Amygdala (tissue), 56 donors: ENCODE measurements at regions not wholly inside any gene's neighbourhood (a gene's known extent, or its start where the extent isn't known, plus 50 kb on each side); places are given as distances from the start of the nearest gene placed in this dataset.
A peak's percentile ranks its signal among the peaks of the same experiment; 100 is the strongest.
"Not testable (repeated sequence)": the region's sequence is repeated elsewhere in the genome, so short reads cannot be mapped to it uniquely, and the experiment has no call there.

ENCODE experiments used
- DNase-seq, 56 donors: peaks; one replicate each; lab custom pipeline; 2025; lab: John Stamatoyannopoulos, UW

DNA sequence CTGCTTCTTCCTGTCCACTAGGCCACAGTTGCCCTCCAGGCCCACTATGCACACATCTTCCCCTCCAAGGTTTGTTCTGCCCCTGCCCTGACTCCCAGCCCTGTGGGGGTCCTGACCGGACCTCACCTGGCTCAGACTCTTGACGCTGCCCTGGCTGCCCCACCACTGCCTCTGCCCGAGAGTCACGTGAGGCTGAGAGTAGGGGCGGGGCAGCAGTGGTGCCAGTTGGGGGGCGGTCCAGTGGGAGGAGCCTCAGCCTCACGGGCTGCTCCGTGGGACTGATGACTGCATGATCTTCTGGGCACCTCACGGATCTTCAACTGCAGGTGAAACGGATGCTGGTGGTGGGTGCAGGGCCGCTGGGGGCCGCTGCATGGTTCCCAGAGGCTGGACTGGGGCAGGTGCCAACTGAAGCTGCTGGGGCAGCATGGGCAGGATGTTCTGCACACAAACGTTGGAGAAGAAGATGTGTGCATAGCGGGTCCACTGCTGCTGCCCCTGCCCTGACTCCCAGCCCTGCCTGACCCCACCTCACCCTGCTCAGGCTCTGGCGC lies 77.6 kb downstream of the HHIPL2 start:
- not testable (repeated sequence) for DNase-seq

DNA sequence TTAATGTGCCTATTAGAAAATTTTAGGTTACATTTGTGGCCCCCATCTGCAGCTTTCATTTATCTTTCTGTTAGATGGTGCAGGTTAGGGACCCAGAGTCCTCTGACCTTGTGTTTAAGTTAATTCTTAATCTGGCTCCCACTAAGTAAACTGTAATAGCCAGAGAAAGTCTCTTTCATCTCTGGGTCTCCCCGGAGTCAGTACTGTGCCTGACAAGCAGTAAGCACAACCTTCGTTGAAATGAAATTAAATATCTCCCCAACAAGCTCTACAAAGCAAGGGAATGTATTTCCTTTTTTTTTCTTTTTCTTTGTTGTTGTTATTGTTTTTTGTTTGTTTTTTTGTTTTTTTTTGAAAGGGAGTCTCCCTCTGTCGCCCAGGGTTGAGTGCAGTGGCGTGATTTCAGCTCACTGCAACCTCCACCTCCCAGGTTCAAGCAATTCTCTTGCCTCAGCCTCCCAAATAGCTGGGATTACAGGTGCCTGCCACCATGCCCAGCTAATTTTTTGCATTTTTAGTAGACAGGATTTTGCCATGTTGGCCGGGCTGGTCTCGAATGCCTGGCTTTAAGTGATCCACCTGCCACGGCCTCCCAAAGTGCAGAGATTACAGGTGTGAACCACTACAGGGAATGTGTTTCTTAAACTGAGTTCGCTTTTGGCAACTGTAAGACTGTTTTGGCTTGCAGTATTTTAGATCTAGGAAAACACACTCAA lies 81.6 kb downstream of the HHIPL2 start:
- no peak for DNase-seq

GRCh38 chr1:222465211-222466041 lies 82.5 kb downstream of the HHIPL2 start:
- peak; percentile 24 to 97 (median 78) for DNase-seq

GRCh38 chr1:222464841-222465210 lies 83.1 kb downstream of the HHIPL2 start:
- DNase-seq: peak in 41 of 56 donors; percentile 5 to 81 (median 33)

- no peak for DNase-seq
Measured at GRCh38 chr1:222463059-222463730, 84.7 kb downstream of the HHIPL2 start.

DNA sequence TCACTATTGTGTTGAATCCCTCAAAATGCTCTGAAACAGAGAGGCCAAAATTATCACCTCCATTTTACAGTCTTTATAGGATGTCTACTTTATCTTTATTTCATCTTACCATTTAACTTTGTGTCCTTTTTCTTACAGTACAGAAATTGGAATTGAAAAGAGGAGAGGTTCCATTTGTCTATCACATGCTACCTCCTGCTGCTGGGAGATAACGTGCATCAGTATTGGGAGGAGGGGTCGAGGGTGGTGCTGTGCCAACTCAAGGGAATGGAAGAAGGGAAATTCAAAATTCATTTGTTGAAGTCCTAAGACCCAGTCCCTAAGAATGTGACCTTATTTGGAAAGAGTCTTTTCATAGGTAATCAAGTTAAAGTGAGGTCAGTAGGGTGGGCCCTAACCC lies 85.3 kb downstream of the HHIPL2 start:
- DNase-seq: no peak

DNA sequence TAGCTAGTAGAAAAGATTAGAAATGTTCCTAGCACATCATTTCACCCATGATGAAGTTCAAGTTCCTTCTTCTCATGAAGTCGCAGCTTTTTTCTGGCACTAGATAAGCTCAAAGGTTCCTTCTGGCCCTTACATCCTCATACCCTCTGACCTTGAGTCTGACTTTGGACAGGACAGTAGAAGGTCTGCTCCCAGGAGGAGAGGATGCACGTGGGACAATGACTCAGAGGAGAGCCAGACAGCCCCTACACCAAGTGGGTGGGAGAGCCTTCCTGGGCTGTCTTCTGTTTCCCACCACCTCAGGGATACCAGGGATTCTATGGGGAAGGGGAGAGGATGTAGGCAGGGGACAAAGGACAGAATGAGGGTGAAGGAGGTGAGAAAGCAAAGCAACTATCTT lies 86.0 kb downstream of the HHIPL2 start:
- no peak for DNase-seq

DNA sequence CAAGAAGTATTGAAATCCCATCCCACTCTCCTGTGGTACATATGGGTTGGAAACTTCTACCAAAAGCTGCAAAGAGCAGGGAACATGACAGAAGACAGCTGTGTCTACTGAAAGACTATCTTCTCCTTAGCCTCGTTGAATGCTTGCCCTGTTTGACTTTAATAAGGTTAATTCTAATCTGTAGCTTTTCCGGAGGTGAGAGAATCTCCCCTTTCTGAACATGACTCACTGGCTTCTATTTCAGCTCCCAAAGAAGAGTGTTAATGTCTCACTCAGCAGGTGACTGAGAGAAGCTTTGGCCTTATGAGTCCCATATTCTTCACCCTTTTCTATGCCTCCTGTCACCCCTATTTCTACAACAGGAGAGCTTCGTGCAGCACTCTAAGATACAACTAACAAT lies 88.3 kb downstream of the HHIPL2 start:
- no peak for DNase-seq

GRCh38 chr1:222457513-222457912 lies 90.4 kb downstream of the HHIPL2 start:
- DNase-seq: no peak

GRCh38 chr1:222457084-222457483 lies 90.8 kb downstream of the HHIPL2 start:
- no peak for DNase-seq

DNA sequence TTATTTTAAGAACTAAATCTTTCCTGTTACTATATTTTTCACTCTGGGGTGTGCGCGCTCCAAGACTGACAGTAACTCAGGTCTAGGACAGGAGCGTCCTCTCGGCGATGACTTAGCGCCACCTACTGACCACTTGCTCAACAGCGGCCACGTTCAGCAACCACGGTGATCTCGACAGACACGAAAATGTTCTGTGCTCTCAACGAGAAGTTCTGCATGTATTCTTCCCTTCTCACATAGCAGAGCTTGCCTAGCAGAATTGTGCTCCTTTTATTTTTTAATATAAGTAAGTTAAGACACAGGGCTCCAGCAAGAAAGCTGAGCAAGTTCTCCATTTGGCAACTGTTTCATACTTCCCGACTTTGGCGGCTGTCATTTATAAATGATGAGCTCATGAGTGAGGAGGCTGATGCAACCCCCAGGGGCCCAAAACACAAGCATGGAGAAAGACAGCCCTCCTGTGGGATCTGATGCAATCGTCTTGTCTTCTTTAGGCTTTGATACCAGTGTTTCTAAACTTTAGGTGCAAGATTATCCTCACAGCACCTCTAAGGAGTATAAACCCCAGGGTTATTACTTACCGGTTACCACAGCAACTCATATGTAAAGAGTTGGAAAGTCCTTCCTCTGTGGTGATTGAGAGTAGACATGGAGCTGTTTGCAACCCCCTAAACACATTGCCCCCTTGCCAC lies 92.6 kb downstream of the HHIPL2 start:
- peak; percentile 8 to 93 (median 68) for DNase-seq

DNA sequence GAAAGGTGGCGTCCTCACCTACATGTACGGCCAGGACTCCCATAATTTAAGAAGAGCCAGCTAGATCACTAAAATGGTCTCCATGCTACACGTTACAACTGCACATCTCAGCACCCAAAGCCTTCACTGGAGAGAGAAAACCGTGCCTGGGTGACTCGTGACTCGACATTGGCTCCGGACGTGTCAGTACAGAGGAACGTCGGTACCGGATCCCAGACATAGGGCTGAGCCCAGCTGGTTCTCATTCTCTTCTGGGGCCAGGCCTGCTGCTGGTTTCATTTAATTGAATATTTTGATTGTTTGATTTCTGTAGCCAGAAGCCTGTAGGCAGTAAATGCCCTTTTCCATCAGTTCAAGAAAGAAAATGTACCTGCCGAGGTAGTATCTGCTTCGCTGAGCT lies 93.1 kb downstream of the HHIPL2 start:
- DNase-seq: peak in 11 of 56 donors; percentile 1 to 56 (median 25)

GRCh38 chr1:222454186-222454585 lies 93.7 kb downstream of the HHIPL2 start:
- DNase-seq: no peak

DNA sequence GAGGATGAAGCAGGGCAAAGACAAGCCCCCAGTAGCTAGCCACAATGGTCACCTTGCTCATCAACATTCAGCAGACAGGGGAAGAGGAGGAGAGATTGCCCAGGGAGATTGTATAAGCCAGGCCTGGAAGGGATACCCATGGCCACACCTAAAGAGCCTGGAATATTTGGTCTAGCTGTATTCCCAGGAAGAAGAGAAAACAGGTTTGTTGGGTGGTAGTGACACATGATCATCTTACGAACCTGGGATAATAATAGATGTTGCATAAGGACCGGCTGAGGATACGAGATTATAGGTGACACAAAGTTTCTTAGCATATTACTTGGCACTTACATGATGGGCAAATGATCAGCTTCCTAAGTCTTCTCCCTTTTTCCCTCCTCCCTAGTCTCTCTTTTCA lies 95.9 kb downstream of the HHIPL2 start:
- DNase-seq: no peak

GRCh38 chr1:222443566-222443965 lies 104.3 kb downstream of the HHIPL2 start:
- DNase-seq: no peak

- DNase-seq: peak in 1 of 56 donors; percentile 1
Measured at GRCh38 chr1:222441066-222441465, 106.8 kb downstream of the HHIPL2 start.

GRCh38 chr1:222424826-222425225 lies 123.1 kb downstream of the HHIPL2 start:
- no peak for DNase-seq

DNA sequence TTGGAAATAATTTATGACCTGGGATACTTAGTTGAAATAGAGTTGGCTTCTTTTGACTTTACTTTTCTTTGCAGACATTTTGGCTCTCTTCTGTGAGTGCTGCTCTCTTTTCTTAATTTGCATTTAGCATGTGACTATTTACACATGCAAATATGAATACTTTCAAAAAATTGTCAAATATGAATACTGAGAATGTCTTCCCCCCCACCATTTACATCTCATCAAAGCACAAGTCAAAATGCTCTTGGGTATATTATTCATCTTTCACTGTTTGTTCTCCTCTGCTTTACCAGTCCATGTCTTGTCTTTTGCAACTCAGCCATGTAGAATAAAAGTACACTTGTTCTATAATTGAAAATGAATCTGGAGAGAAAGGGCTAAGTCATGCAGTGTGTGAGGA lies 126.5 kb downstream of the HHIPL2 start:
- no peak for DNase-seq

DNA sequence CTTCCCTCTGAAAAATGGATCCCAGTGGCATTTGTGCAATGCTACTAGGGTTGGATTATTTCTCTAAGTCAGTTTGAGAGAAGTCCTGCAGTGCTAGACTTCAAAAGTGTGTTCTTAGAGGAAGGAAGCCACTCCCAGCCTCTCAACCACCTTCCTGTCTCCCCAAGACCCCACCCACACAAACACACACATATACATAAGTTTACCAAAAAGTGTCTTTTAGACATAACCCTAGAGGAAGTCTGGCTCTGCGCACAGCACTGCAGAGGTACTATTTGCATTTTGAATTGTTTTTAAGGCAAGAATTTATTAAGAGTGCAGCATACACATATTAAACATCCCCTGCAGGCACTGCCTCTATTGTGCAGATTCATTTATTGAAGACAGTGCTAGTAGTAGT lies 127.3 kb downstream of the HHIPL2 start:
- DNase-seq: no peak

DNA sequence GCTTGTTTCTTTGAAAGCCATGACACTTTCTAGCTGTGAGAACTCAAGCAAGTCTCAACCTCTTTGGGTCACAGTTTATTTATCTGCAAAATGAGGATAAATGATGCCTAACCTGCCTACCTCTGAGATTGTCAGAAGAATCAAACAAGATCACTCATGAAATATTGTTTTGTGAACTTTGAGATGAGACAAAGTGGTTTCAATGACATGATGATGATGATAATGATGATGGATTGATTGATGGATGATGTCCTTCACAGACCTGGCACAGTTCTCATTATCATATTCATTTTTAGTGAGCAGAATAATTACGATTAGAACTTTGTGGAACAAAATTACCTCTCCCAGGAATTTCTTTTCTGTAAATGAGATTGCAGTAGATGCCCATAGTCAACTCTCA lies 129.2 kb downstream of the HHIPL2 start:
- no peak for DNase-seq

GRCh38 chr1:222417264-222417663 lies 130.6 kb downstream of the HHIPL2 start:
- DNase-seq: no peak
